Left lung (tissue), 4 donors: ENCODE measurements at regions not wholly inside any gene's neighbourhood (a gene's known extent, or its start where the extent isn't known, plus 50 kb on each side); places are given as distances from the start of the nearest gene placed in this dataset.

ENCODE experiments used
- ATAC-seq: fragments of 200-7000 bp; cut with Tn5 transposase; one replicate; pipeline ENCODE4 v1.9.1; 2020; ENCODE audit warnings: moderate library complexity
- DNase-seq, 4 donors: peaks; one replicate each; pipeline ENCODE4 v3.0.0-alpha.2; 2013 to 2020
- H3K27ac ChIP-seq, 2 donors: fragments of 200-600 bp; sonication (generic) in 1 of 2; one replicate each; pipeline versions ENCODE4 v1.5.0 to v1.8.0; 2020 to 2021
- H3K27me3 ChIP-seq, 2 donors: fragments of 200-600 bp; sonication (generic) in 1 of 2; one replicate each; pipeline versions ENCODE4 v1.5.0 to v1.8.0; 2020 to 2021
- H3K36me3 ChIP-seq, 2 donors: fragments of 200-600 bp; sonication (generic) in 1 of 2; one replicate each; pipeline versions ENCODE4 v1.5.0 to v1.8.0; 2020 to 2021
- H3K4me1 ChIP-seq, 2 donors: fragments of 200-600 bp; one replicate each; pipeline ENCODE4 v1.8.0; 2021
- H3K4me3 ChIP-seq, 2 donors: fragments of 200-600 bp; sonication (generic) in 1 of 2; one replicate each; pipeline versions ENCODE4 v1.5.0 to v1.8.0; 2020 to 2021; ENCODE audit warnings: mild to moderate bottlenecking in 1 of 2
- H3K9me3 ChIP-seq, 2 donors: fragments of 200-600 bp; sonication (generic) in 1 of 2; one replicate each; pipeline versions ENCODE4 v1.5.0 to v1.8.0; 2020 to 2021
- CTCF ChIP-seq, 2 donors: fragments of 200-600 bp; sonication (generic) in 1 of 2; IDR thresholded peaks; one replicate each; pipeline versions ENCODE4 v1.5.0 to v1.8.0; 2021; ENCODE audit warnings: antibody characterized with exemption in 2 of 2
- intact Hi-C, 2 donors: fragments of 100-400 bp; cut with DNase I; formaldehyde crosslinking; loops; one replicate each; pipeline versions ENCODE4 v1.11.2 to v1.14.2; 2022
- donor health status: DM: no; HTN: yes; CAD: no.
- donor health status: DM: no; HTN: no; CAD: no.

- Histone ChIP-seq H3K27me3 (peaks cover 0 to 20% of the 10 kb centered on the region in 2 donors), H3K9me3 (no peaks in the 10 kb centered on the region), H3K4me1 (no peaks in the 10 kb centered on the region), H3K4me3 (no peak overlapping the region), H3K36me3 (no peaks in the 10 kb centered on the region), H3K27ac (no peak overlapping the region)
- TF ChIP-seq CTCF (IDR thresholded peaks at IDR 0.05), result no peak
- ATAC-seq (no peak), DNase-seq (peak in 1 of 4 donors; percentile 49)
- intact Hi-C loops, result no loop called here
Observed at GRCh38 chr6:168195712-168196111, 116.7 kb upstream of the FRMD1 start.

- no peaks in the 10 kb centered on the region for H3K9me3 ChIP-seq
- DNase-seq (peak in 1 of 4 donors; percentile 63), ATAC-seq (peak; percentile 20)
- no peaks in the 10 kb centered on the region for H3K4me1 ChIP-seq
- TF ChIP-seq CTCF (IDR thresholded peaks at IDR 0.05), result no peak
- no peaks in the 10 kb centered on the region for H3K36me3 ChIP-seq
- intact Hi-C loops, result no loop called here
- no peak overlapping the region for H3K27ac ChIP-seq
- H3K27me3 ChIP-seq, result peaks cover 0 to 20% of the 10 kb centered on the region in 2 donors
- no peak overlapping the region for H3K4me3 ChIP-seq
Observed at GRCh38 chr6:168194732-168195567, 115.9 kb upstream of the FRMD1 start.

GRCh38 chr6:168193816-168194721 is 115.1 kb upstream of the FRMD1 start:
- H3K27me3 ChIP-seq, result peaks cover 0 to 20% of the 10 kb centered on the region in 2 donors
- no peaks in the 10 kb centered on the region for H3K9me3 ChIP-seq
- no peaks in the 10 kb centered on the region for H3K4me1 ChIP-seq
- no peaks in the 10 kb centered on the region for H3K36me3 ChIP-seq
- DNase-seq (peak in 1 of 4 donors; percentile 27), ATAC-seq (peak; percentile 48)
- intact Hi-C loops, result no loop called here
- no peak for TF ChIP-seq CTCF (IDR thresholded peaks at IDR 0.05)
- H3K4me3 ChIP-seq, result no peak overlapping the region
- no peak overlapping the region for H3K27ac ChIP-seq

GRCh38 chr6:168192901-168193815 is 114.1 kb upstream of the FRMD1 start:
- H3K27ac ChIP-seq, result no peak overlapping the region
- H3K4me1 ChIP-seq, result no peaks in the 10 kb centered on the region
- peaks cover 0 to 20% of the 10 kb centered on the region in 2 donors for H3K27me3 ChIP-seq
- no peaks in the 10 kb centered on the region for H3K36me3 ChIP-seq
- H3K9me3 ChIP-seq, result no peaks in the 10 kb centered on the region
- intact Hi-C loops, result no loop called here
- TF ChIP-seq CTCF (IDR thresholded peaks at IDR 0.05), result no peak
- H3K4me3 ChIP-seq, result no peak overlapping the region
- peak in 1 of 4 donors; percentile 61 for DNase-seq
- ATAC-seq, result no peak
